ENCODE measurements at regions not wholly inside any gene's neighbourhood (a gene's known extent, or its start where the extent isn't known, plus 50 kb on each side); places are given as distances from the start of the nearest gene placed in this dataset.

- POLR2A ChIA-PET (ENCODE audit: unreplicated experiment), result no interaction called here
These were observed 261.3 kb downstream of the TNS1 start for GRCh38 chr2:217741381-217741955.

DNA sequence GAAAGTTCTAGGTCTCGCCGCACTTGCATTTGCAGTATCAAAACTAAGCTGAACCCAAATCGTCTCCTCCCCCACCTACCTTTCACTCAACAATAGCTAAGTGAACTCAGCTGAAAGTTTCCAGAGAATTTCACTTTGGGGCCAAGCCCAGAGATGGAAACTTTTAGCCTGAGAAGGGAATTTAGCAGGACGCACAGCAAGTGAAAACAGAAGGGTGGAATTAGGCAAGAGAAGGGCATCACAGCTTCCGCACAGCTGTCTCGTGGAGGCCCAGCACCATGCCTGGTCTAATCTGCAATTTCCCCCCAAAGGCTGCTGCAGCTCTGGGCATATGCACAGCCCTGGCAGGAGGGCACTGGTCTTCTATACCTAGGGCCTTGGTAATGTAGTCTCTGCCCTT, 262.0 kb downstream of the TNS1 start:
- Histone ChIP-seq H3K9me3 (ENCODE audit: insufficient read depth, low read depth) (no peaks in the 10 kb centered on the region), H3K36me3 (ENCODE audit: low read depth) (no peaks in the 10 kb centered on the region), H3K9me2 (ENCODE audit: insufficient read depth) (no peaks in the 10 kb centered on the region), H3K27ac (no peak overlapping the region), H2AFZ (no peak overlapping the region), H3F3A (ENCODE audit: insufficient read depth, low read depth) (no peaks in the 10 kb centered on the region), H3K79me2 (ENCODE audit: low read depth) (no peaks in the 10 kb centered on the region), H3K4me2 (no peak overlapping the region), H3K27me3 (ENCODE audit: insufficient read depth, low read depth) (no peaks in the 10 kb centered on the region), H4K20me1 (ENCODE audit: insufficient read depth) (no peaks in the 10 kb centered on the region), H3K4me3 (no peak overlapping the region), H3K4me1 (replicated peaks; ENCODE audit: insufficient read depth) (no peaks in the 10 kb centered on the region)
- no peak for DNase-seq
- CTCF ChIA-PET, result no interaction called here
- TF ChIP-seq, protein P1, sequence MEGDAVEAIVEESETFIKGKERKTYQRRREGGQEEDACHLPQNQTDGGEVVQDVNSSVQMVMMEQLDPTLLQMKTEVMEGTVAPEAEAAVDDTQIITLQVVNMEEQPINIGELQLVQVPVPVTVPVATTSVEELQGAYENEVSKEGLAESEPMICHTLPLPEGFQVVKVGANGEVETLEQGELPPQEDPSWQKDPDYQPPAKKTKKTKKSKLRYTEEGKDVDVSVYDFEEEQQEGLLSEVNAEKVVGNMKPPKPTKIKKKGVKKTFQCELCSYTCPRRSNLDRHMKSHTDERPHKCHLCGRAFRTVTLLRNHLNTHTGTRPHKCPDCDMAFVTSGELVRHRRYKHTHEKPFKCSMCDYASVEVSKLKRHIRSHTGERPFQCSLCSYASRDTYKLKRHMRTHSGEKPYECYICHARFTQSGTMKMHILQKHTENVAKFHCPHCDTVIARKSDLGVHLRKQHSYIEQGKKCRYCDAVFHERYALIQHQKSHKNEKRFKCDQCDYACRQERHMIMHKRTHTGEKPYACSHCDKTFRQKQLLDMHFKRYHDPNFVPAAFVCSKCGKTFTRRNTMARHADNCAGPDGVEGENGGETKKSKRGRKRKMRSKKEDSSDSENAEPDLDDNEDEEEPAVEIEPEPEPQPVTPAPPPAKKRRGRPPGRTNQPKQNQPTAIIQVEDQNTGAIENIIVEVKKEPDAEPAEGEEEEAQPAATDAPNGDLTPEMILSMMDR (conservative IDR thresholded peaks at IDR 0.05), result no peak
- TF ChIP-seq EZH2 (IDR thresholded peaks at IDR 0.05; ENCODE audit: low read depth), result no peak
- no TSS peak for BruUV-seq (replicated peaks)
- POLR2A ChIA-PET (ENCODE audit: unreplicated experiment), result no interaction called here
- intact Hi-C loops (cut with micrococcal nuclease; ENCODE audit: unreplicated experiment), result no loop called here

More at GRCh38 chr2:217741381-217741955, 261.3 kb downstream of the TNS1 start:
- no peak for DNase-seq
- Histone ChIP-seq H3K4me1 (replicated peaks; ENCODE audit: insufficient read depth) (no peaks in the 10 kb centered on the region), H3K79me2 (ENCODE audit: low read depth) (no peaks in the 10 kb centered on the region), H3F3A (ENCODE audit: insufficient read depth, low read depth) (no peaks in the 10 kb centered on the region), H3K27me3 (ENCODE audit: insufficient read depth, low read depth) (no peaks in the 10 kb centered on the region), H3K27ac (no peak overlapping the region), H3K4me3 (no peak overlapping the region), H3K9me3 (ENCODE audit: insufficient read depth, low read depth) (no peaks in the 10 kb centered on the region), H3K9me2 (ENCODE audit: insufficient read depth) (no peaks in the 10 kb centered on the region), H4K20me1 (ENCODE audit: insufficient read depth) (no peaks in the 10 kb centered on the region), H2AFZ (no peak overlapping the region), H3K4me2 (no peak overlapping the region), H3K36me3 (ENCODE audit: low read depth) (no peaks in the 10 kb centered on the region)
- CTCF ChIA-PET, result no interaction called here
- TF ChIP-seq, protein P1 (conservative IDR thresholded peaks at IDR 0.05), result no peak
- TF ChIP-seq EZH2 (IDR thresholded peaks at IDR 0.05; ENCODE audit: low read depth), result no peak
- BruUV-seq (replicated peaks), result no TSS peak
- intact Hi-C loops (cut with micrococcal nuclease; ENCODE audit: unreplicated experiment), result no loop called here

- H4K20me1 ChIP-seq (ENCODE audit: insufficient read depth), result no peaks in the 10 kb centered on the region
- H3K36me3 ChIP-seq (ENCODE audit: low read depth), result no peaks in the 10 kb centered on the region
- H3K9me2 ChIP-seq (ENCODE audit: insufficient read depth), result no peaks in the 10 kb centered on the region
- TF ChIP-seq, protein P1 (conservative IDR thresholded peaks at IDR 0.05), result no peak
- no peak for TF ChIP-seq EZH2 (IDR thresholded peaks at IDR 0.05; ENCODE audit: low read depth)
- H3K4me1 ChIP-seq (replicated peaks; ENCODE audit: insufficient read depth), result no peaks in the 10 kb centered on the region
- no TSS peak for BruUV-seq (replicated peaks)
- H3K9me3 ChIP-seq (ENCODE audit: insufficient read depth, low read depth), result no peaks in the 10 kb centered on the region
- POLR2A ChIA-PET (ENCODE audit: unreplicated experiment), result no interaction called here
- H3K27me3 ChIP-seq (ENCODE audit: insufficient read depth, low read depth), result no peaks in the 10 kb centered on the region
- no peaks in the 10 kb centered on the region for H3K79me2 ChIP-seq (ENCODE audit: low read depth)
- no peak overlapping the region for H3K27ac ChIP-seq
- DNase-seq, result no peak
- H3F3A ChIP-seq (ENCODE audit: insufficient read depth, low read depth), result no peaks in the 10 kb centered on the region
- no peak overlapping the region for H3K4me2 ChIP-seq
- no peak overlapping the region for H3K4me3 ChIP-seq
- CTCF ChIA-PET, result no interaction called here
- intact Hi-C loops (cut with micrococcal nuclease; ENCODE audit: unreplicated experiment), result no loop called here
- no peak overlapping the region for H2AFZ ChIP-seq
These were observed 262.6 kb downstream of the TNS1 start for GRCh38 chr2:217740178-217740577.

Measured in PC-9 (cell line).